Astrocyte of the spinal cord (primary cell): ENCODE measurements at regions not wholly inside any gene's neighbourhood (a gene's known extent, or its start where the extent isn't known, plus 50 kb on each side); places are given as distances from the start of the nearest gene placed in this dataset.
A peak's percentile ranks its signal among the peaks of the same experiment; 100 is the strongest.

ENCODE experiments used
- DNase-seq: peaks from one replicate; pipeline ENCODE4 v3.0.0; 2011; ENCODE audit warnings: low read depth, low spot score
- H3K4me3 ChIP-seq: 2 replicates; pipeline ENCODE4 v1.5.1; 2011; ENCODE audit warnings: low read depth, mild to moderate bottlenecking, low read length, moderate library complexity
- in situ Hi-C: cut with HindIII; loops from 2 replicates; pipeline ENCODE4 v1.10.0; 2017; ENCODE audit warnings: low sequenced_read_pairs
- TF ChIP-seq, protein P1 (sequence below): IDR thresholded peaks from 2 replicates; pipeline ENCODE4 v1.5.1; 2012; ENCODE audit warnings: low read depth, mild to moderate bottlenecking, low read length, inconsistent platforms

DNA sequence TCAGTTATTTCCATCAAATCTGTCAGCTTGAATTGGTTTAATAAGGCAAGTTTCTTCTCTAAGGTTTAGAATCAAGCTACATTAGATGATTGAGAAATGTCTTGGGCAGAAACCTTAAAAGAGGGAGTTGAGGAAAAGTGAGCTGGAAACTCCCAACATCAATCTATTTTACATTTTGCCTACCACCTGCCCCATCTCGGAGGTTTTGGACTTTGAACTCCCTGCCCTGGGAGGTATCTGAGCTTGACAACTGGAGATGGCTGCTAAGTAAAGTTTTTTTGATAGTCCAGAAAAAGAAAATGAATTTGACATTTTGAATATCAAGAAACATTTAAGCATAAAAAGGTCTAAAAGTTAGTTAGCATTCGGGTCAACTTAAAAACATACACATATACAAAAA is 234.2 kb downstream of the NFKBIZ start:
- DNase-seq: no peak
- in situ Hi-C loops: no loop called here
- TF ChIP-seq, protein P1, sequence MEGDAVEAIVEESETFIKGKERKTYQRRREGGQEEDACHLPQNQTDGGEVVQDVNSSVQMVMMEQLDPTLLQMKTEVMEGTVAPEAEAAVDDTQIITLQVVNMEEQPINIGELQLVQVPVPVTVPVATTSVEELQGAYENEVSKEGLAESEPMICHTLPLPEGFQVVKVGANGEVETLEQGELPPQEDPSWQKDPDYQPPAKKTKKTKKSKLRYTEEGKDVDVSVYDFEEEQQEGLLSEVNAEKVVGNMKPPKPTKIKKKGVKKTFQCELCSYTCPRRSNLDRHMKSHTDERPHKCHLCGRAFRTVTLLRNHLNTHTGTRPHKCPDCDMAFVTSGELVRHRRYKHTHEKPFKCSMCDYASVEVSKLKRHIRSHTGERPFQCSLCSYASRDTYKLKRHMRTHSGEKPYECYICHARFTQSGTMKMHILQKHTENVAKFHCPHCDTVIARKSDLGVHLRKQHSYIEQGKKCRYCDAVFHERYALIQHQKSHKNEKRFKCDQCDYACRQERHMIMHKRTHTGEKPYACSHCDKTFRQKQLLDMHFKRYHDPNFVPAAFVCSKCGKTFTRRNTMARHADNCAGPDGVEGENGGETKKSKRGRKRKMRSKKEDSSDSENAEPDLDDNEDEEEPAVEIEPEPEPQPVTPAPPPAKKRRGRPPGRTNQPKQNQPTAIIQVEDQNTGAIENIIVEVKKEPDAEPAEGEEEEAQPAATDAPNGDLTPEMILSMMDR: no peak

DNA sequence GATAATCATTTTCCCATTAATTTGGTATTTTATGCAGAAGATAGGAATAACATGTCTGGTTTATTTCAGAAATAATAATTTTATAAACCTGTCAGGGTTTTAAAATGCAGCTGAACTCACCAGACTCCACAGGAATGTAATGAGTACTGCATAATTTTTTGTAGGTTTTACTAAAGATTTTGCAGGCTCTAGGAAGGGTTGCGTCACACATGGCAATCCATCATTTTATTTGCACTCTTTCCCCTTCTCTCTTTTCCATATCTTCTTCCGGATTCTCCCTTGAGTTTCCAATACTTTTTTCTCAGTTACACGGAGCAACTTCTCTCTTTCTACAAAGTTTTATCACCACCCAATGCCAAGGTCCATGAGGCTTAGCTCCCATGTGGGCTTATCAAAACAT is 234.7 kb downstream of the NFKBIZ start:
- TF ChIP-seq, protein P1: no peak
- in situ Hi-C loops: no loop called here
- no peak overlapping the region for H3K4me3 ChIP-seq
- DNase-seq: peak; percentile 49

More for the DNA sequence above, 234.2 kb downstream of the NFKBIZ start:
- no peak overlapping the region for H3K4me3 ChIP-seq

DNA sequence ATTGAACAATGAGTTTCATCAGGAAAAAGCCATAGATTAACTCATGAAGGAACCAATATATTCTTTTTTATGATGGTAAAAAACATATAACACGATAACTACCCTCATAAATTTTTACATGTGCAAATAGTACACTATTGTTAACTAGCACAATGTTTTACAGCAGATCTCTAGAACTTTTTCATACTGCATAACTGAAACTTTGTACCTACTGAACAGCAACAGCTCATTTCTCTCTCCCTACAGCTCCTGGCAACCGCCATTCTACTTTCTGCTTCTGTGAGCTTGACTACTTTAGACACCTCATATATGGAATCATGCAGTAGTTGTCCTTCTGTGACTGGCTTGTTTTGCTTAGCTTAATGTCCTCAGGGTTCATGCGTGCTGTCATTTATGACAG is 235.4 kb downstream of the NFKBIZ start:
- DNase-seq: no peak
- TF ChIP-seq, protein P1: no peak
- in situ Hi-C loops: no loop called here
- H3K4me3 ChIP-seq: no peak overlapping the region

DNA sequence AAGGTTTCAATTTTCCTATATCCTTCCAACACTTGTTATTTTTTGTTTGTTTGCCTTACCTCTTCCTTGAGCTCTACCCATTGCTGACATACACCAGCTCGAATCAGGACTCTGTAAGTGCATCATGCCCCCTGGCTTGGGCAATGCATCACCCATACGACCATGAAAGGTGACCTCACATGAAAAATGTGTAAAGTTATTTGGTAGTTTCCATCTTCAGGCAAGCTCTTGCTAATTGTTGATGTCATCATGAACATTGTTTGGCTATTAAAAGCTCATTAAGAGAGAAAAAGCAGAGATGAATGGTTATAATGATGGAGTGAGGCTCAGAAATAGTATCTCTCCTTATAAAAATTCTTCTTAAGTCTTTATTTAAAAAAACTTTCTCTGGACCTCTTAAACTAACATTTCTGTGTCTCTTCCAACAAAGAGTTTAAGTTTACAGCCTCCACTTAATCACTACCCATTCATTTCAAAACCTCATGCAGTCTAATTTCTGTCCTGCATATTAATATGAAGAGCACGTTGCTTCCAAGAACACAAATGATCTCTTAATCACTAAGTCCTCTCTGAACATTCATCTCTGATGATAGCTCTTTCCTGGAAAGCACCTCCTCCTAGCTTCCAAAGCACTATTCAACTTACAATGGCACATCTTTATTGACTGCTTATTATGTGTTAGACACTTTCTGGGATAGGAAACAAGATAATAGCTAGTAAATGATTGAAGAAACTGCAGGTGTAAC is 236.3 kb downstream of the NFKBIZ start:
- TF ChIP-seq, protein P1: no peak
- no peak overlapping the region for H3K4me3 ChIP-seq
- DNase-seq: no peak
- in situ Hi-C loops: no loop called here

DNA sequence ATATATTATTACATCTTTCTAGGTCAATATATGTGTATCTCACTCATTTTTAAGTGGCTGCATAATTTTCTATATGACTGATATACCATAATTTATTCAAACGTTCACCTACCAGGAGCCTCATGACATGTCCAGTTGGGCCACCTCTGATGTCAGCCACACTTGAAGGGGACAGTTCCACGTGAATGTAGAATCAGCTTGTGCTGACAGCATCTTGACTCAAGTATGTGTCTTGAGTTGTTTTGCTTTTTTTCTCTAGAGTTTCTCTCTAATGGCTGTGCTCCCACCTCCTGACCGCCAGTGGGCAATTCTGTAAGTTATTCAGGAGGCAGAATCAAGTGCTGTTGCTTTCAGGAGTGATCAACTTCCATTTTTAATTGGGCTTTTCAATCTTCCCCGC is 237.9 kb downstream of the NFKBIZ start:
- TF ChIP-seq, protein P1: no peak
- DNase-seq: no peak
- in situ Hi-C loops: no loop called here
- H3K4me3 ChIP-seq: no peak overlapping the region

DNA sequence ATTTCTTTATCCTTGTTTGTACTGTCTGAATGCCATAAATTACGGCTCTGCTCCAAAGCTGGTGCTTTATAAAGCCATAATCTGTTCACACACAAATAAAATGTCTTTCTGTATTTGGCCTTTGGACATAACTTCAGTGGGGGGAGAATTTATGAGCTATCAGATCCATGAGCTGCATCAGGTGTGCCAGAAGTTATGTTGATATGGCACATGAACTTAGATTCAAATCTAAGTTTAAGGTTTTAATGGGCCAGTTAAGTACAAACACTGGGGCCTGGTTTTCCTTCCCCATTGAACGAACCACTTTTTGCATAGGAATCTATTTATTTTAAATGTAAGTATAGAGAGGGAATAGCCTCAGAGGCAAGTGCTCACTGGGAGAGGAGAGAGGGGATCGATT is 239.9 kb downstream of the NFKBIZ start:
- DNase-seq: no peak
- in situ Hi-C loops: no loop called here
- TF ChIP-seq, protein P1: no peak
- no peak overlapping the region for H3K4me3 ChIP-seq
